A673 (cell line): ENCODE measurements at regions not wholly inside any gene's neighbourhood (a gene's known extent, or its start where the extent isn't known, plus 50 kb on each side); places are given as distances from the start of the nearest gene placed in this dataset.

Source experiments
- BruUV-seq: library from RNA; stranded (reverse); fragments of 400-500 nt; replicated peaks from 2 replicates; lab custom pipeline; 2021; lab: Mats Ljungman, UMichigan
- CTCF ChIA-PET: fragments of 300-600 bp; sonication (Branson Sonifier 250); formaldehyde crosslinking; loops from one replicate; lab custom pipeline; 2022; ENCODE audit warnings: antibody characterized with exemption; lab: Charles Lee
- POLR2A ChIA-PET: fragments of 300-600 bp; sonication (Branson Sonifier 250); formaldehyde crosslinking; loops from one replicate; lab custom pipeline; 2022; ENCODE audit warnings: antibody characterized with exemption; ENCODE audit not compliant: low non-redundant PET; lab: Charles Lee
- DNase-seq: peaks from one replicate; pipeline ENCODE4 v3.0.0-alpha.2; 2015; ENCODE audit warnings: low spot score
- H3K27ac ChIP-seq: fragments of 200-600 bp; sonication (generic); 2 replicates; pipeline ENCODE4 v1.5.1; 2016; ENCODE audit warnings: mixed run types, low read depth, mild to moderate bottlenecking, mixed read lengths, antibody characterized with exemption, low read length; ENCODE audit not compliant: poor library complexity, severe bottlenecking
- H3K27me3 ChIP-seq: fragments of 200-600 bp; sonication (generic); replicated peaks from 2 replicates; pipeline ENCODE4 v1.6.1; 2017; ENCODE audit warnings: mixed run types, low read depth, mild to moderate bottlenecking, mixed read lengths, antibody characterized with exemption, low read length; ENCODE audit not compliant: insufficient read depth, poor library complexity
- H3K36me3 ChIP-seq: fragments of 200-600 bp; sonication (generic); 2 replicates; pipeline ENCODE4 v1.6.1; 2016; ENCODE audit warnings: mixed run types, mild to moderate bottlenecking, mixed read lengths, antibody characterized with exemption, low read length; ENCODE audit not compliant: insufficient read depth, poor library complexity, severe bottlenecking
- H3K4me1 ChIP-seq: fragments of 200-600 bp; sonication (generic); 2 replicates; pipeline ENCODE4 v1.6.1; 2017; ENCODE audit warnings: mixed run types, mild to moderate bottlenecking, mixed read lengths, antibody characterized with exemption, low read length; ENCODE audit not compliant: insufficient read depth, poor library complexity, severe bottlenecking
- H3K4me3 ChIP-seq: fragments of 200-600 bp; sonication (generic); 2 replicates; pipeline ENCODE4 v1.5.1; 2016; ENCODE audit warnings: low read depth, mixed run types, mild to moderate bottlenecking, mixed read lengths, low read length; ENCODE audit not compliant: poor library complexity, severe bottlenecking
- H3K9me3 ChIP-seq: fragments of 200-600 bp; sonication (generic); 2 replicates; pipeline ENCODE4 v1.6.1; 2016; ENCODE audit warnings: mixed run types, low read depth, mild to moderate bottlenecking, mixed read lengths, antibody characterized with exemption, low read length; ENCODE audit not compliant: poor library complexity, severe bottlenecking
- EZH2 ChIP-seq: fragments of 200-600 bp; sonication (generic); IDR thresholded peaks from 2 replicates; pipeline ENCODE4 v1.6.1; 2017; ENCODE audit warnings: borderline replicate concordance, low read depth, mild to moderate bottlenecking, mixed read lengths, antibody characterized with exemption, low read length; ENCODE audit not compliant: poor library complexity, severe bottlenecking
- intact Hi-C: fragments of 100-400 bp; cut with micrococcal nuclease; formaldehyde crosslinking; loops from one replicate; pipeline ENCODE4 v1.10.0; 2022; ENCODE audit not compliant: unreplicated experiment
- TF ChIP-seq, protein P1 (sequence below): fragments of 300-800, 200-600 bp; sonication (generic); conservative IDR thresholded peaks from 2 replicates; pipeline ENCODE4 v1.5.1; 2017; ENCODE audit warnings: low read depth, mild to moderate bottlenecking, antibody characterized with exemption, low read length, moderate library complexity, mixed read lengths

GRCh38 chr9:17875886-17876285 is 297.0 kb downstream of the SH3GL2 start:
- no TSS peak for BruUV-seq
- DNase-seq, result no peak
- Histone ChIP-seq H3K4me3 (no peak overlapping the region), H3K36me3 (no peaks in the 10 kb centered on the region), H3K4me1 (no peaks in the 10 kb centered on the region), H3K27me3 (no peaks in the 10 kb centered on the region), H3K27ac (no peak overlapping the region), H3K9me3 (no peaks in the 10 kb centered on the region)
- TF ChIP-seq EZH2, result no peak
- TF ChIP-seq, protein P1, sequence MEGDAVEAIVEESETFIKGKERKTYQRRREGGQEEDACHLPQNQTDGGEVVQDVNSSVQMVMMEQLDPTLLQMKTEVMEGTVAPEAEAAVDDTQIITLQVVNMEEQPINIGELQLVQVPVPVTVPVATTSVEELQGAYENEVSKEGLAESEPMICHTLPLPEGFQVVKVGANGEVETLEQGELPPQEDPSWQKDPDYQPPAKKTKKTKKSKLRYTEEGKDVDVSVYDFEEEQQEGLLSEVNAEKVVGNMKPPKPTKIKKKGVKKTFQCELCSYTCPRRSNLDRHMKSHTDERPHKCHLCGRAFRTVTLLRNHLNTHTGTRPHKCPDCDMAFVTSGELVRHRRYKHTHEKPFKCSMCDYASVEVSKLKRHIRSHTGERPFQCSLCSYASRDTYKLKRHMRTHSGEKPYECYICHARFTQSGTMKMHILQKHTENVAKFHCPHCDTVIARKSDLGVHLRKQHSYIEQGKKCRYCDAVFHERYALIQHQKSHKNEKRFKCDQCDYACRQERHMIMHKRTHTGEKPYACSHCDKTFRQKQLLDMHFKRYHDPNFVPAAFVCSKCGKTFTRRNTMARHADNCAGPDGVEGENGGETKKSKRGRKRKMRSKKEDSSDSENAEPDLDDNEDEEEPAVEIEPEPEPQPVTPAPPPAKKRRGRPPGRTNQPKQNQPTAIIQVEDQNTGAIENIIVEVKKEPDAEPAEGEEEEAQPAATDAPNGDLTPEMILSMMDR, result no peak
- CTCF ChIA-PET, result no interaction called here
- POLR2A ChIA-PET, result no interaction called here
- intact Hi-C loops, result no loop called here

DNA sequence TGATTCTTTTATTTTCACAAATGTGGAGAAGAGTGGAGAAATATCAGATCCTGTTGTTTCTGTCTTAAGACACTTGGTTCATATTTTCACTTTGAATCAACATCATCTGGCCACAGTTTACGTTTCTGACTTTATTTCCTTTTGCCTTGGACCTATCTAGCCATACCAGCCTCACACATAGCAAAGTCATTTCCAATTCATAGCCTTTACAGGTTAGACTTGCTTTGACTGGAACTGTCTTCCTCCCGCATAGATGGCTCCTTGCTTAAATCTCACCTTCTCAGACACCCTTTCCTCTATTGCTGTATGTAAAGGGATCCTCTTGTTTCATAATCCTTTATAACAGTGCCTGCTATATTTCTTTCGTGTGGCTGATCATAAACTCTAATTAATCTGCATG is 297.8 kb downstream of the SH3GL2 start:
- no peaks in the 10 kb centered on the region for H3K4me1 ChIP-seq
- TF ChIP-seq EZH2, result no peak
- TF ChIP-seq, protein P1, result no peak
- no peaks in the 10 kb centered on the region for H3K36me3 ChIP-seq
- H3K27ac ChIP-seq, result no peak overlapping the region
- intact Hi-C loops, result no loop called here
- ChIA-PET CTCF (no interaction called here), POLR2A (no interaction called here)
- no TSS peak for BruUV-seq
- no peaks in the 10 kb centered on the region for H3K27me3 ChIP-seq
- H3K4me3 ChIP-seq, result no peak overlapping the region
- no peaks in the 10 kb centered on the region for H3K9me3 ChIP-seq
- DNase-seq, result no peak

DNA sequence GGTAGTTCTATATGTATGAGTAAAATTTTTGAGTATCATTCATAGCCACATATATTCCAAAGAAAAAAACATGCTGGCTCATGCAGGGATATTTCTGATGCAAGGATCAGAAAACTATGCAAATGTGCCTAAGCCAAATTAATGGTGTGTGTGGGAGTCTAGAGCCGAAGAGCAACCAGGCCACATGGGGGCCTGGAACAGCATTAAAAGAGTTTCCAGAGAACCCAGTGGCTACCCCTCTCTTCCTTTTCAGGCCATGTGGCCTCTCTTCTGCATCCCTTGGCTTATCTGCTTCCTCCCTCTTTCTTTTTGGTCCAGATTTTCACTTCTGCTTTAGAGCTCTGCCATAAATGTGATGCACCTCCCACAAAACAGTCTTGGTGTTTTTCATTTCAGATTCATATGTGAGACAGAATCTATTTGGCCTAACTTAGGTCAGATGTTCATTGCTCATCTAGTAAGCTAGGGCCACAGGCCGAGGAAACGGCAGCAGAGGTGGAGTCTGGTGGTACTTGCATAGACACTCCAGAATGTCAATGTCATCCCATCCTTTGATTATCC is 300.0 kb downstream of the SH3GL2 start:
- Histone ChIP-seq H3K36me3 (no peaks in the 10 kb centered on the region), H3K27me3 (no peaks in the 10 kb centered on the region), H3K4me3 (no peak overlapping the region), H3K9me3 (no peaks in the 10 kb centered on the region), H3K27ac (no peak overlapping the region), H3K4me1 (no peaks in the 10 kb centered on the region)
- ChIA-PET POLR2A (no interaction called here), CTCF (no interaction called here)
- intact Hi-C loops, result no loop called here
- no peak for DNase-seq
- BruUV-seq, result no TSS peak
- TF ChIP-seq, protein P1, result no peak
- TF ChIP-seq EZH2, result no peak
